ENCODE measurements at regions not wholly inside any gene's neighbourhood (a gene's known extent, or its start where the extent isn't known, plus 50 kb on each side); places are given as distances from the start of the nearest gene placed in this dataset.

DNA sequence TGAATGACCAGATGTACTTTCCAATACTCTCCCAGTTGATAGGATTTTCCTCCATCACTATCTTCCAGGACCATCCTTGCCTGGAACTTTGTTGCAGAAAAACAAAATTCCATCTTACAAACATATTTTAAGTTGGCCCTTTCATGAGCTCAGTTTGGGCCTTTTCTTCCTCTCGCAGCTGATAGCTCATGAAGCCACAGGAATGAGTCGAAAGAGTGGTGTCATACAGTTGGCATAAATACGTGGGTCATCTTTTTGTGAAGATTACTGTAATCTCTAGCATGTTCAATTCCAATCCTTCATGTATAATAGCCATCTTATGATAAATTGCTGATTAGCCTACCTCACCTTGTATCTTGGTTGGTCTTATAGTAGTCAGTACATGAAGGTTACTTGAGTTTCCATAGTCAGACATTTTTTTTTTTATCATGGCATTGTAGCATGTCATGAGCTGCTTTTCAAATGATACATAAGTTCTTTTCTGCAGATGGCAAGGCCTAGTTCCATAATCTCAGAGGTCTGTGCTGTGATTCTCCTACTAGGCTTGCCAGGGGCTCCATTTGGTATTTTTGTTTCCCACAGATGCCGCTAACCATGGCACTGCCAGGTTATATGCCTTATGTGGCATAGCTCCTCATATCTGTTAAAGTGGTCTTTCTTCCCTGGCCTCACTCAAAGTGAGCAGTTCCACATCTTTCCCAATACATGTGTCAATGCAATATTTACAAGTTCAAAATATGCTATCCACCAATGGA is 380.6 kb upstream of the DCN start:
- no peak for DNase-seq

DNA sequence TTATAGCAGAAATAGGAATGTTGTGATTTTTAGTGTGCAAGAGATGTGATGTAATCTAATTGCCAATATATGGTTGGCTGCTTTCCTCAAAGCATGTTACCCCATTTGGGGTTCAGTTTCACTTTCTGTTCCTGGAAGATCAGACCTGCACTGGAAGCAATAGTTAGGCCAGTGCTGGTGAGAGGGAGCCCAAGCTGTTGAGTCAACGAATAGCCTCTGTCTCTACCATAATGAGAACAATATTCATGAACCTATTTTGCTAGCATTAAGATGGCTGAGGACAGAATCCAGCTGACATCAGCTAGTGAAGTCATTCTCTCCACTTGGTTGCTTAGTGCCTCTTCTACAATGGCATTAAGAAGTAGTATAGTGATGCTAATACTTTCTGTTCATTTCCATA is 379.9 kb upstream of the DCN start:
- no peak for DNase-seq

DNA sequence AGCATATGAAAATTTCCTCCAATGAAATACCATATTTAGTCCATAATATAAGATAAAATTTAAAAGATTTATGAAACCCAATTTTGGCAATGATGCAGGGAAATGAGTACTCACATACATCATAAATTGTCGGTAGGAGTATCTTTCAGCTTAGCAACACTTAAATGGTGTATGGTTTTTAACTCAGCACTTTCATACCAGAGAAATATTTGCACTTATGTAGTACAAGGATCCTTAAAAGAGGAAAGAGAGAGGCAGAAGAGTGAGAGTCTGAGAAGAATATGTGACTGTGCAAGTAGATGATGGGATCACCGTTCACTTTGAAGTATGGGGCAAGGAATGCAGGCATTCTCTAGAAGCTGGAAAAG is 379.3 kb upstream of the DCN start:
- DNase-seq, result no peak

DNA sequence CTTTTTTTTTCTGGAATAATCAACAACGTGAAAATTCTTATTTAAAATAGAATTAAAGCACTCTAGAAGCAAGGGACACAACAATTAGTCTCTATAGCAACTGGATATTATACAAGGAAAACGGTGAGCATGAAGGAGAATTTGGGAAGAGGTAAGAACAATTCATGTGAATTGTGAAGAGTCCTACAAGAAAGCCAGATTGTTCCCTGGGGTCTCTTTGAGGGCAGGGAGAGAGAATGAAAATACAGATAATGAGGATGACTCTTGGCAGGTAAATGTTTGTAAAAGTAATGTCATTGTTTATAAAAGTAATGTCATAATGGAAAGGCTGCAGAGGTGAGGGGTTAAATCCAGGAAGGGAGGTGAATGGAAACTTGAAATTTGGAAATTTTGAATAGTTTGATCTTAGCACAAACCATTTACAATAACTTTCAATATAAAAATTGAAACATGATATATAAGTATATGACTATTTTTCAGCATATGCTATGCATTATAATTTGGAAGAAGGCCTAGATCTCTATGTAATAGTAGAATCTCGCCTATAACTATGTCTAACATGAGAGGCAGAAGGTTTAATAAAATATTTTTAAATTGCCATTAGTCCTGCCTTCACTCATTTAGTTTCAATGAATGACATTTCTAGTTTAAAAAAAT is 378.8 kb upstream of the DCN start:
- no peak for DNase-seq

DNA sequence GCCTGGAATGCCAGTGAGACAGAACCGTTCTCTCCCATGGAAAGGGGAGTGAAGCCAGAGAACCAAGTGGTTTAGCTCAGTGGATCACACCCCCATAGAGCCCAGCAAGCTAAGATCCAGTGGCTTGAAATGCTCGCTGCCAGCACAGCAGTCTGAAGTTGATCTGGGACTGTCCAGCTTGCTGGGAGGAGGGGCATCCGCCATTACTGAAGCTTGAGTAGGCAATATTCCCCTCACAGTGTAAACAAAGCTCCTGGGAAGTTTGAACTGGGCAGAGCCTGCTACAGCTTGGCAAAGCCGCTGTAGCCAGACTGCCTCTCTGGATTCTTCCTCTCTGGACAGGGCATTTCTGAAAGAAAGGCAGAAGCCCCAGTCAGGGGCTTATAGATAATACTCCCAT is 374.3 kb upstream of the DCN start:
- no peak for DNase-seq

DNA sequence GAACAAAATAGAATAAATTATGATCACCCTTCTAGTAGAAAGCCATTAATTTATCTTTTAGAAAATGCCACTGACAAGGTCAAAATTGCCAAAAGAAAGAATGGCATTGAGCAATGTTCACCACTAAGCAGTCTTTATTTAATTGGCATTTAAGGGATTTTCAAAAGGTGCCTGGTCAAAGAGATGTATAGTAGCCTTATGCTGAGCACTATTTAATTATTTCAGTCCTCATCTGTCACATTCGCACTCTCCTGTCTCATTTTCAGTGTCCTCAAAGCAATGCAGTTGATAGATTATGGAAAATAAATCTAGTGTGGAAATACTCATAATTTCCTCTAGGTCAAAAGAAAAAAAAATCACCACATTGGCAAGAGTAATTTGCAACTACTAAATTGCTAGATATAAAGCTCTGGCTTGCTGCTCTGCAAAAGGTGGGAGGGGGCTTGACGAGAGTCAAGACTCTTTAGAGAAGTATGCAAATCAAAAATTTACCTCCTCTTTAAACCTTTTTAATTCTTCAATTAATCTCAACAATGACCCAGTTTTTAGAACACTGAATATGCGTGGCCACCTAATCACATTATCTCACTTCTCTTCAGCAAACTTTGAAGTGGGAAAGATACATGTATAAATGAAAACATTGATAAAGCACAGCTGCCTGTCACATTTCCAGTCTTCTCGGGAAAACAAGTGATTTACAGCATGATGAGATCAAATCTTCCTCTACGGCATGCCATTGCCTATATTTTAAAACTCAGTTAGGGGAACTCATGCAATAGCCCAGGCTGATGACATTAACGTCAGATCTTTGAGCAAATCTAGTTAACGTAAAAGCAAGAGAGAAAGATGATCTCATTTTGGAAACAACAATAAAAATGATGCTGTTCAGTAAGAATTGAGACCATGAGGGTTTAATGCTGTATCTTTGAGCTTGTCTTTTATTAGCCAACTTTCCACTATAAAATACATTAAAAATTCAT is 373.1 kb upstream of the DCN start:
- DNase-seq, result no peak

DNA sequence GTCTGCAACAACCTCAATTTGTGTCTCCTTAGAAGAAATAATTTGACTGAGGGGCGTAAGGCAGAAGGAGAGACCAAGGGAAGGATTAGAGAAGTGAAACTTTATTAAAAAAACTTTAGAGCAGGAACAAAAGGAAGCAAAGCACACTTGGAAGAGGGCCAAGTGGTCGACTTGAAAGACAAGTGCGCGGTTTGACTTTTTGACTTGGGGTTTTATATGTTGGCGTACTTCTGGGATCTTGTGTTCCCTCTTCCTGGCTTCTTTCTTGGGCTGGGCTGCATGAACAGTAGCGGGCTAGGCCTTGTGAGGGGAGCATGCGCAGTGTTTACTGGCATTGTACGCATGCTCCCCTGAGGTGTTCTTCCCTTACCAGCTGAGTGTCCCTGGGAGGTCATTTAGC is 369.3 kb upstream of the DCN start:
- DNase-seq, result no peak

DNA sequence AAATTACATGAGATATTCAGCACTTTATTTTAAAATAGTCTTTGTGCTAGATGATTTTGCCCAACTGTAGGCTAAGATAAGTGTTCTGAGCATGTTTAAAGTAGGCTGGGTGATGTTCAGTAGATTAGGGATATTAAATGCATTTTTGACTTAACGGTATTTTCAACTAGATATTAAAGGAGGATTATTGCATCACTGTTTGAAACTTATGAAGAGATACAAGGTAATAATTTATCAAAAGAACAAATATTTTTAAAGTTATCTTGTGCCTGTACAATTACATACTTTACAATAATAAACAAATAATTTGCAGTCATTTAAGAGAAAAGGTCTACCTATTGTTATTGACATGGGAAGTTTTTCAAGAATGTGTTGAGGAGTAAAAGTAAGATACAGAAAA is 368.6 kb upstream of the DCN start:
- DNase-seq, result no peak

DNA sequence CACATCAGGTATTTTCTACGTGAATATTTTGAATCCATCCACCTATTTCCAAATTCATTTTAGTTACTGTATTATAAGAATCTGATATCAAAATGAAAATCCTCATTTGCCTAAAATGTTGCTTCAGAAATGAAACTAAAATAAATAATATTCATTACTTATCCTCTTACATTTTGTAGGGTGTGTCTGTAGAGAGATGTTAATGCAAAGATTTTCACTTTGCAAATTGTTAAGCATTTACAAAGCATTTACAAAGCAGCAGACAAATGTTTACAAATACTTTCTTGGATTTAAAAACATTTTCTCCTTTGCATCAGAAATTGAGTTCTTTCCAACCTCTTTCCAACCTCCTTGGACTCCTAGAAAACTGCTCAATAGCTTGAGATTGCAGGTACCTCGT is 360.0 kb upstream of the DCN start:
- no peak for DNase-seq

DNA sequence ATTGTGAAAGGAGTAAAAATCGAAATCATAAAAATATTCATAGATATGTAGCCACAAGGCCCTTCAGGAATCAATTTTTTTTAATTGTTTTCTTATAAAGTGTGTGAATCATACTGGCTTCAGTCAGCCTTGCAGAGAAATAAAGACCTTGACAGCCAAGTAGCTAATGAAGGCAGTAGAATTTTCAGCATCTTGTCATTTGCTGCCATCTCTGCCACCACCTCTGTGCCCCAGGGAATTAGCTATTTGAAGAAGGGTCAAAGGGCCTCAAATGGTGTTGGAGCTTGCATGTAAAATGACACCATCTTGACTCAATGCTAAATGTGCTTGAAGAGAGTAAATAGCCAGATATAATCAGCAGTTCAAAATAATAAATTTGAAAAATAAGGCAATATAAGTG is 359.4 kb upstream of the DCN start:
- DNase-seq, result no peak

DNA sequence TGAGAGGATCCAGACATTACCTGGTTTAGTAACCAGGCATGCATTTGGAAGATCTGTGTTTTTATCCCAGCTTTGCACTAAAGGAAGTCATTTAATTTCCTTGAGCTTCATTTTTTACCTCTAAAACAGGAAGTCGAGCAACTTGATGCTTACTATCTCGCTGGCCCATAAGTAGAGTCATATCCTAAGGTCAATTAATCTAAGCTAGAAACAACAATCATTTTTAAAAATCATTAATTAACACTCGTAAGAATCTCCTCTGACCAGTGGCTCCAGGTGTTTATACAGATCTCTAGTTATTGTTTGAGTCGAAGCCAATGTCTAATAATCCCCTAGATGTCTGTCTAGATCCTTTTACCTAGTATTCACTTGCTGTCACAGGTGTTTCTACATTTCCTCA is 355.8 kb upstream of the DCN start:
- DNase-seq, result no peak

DNA sequence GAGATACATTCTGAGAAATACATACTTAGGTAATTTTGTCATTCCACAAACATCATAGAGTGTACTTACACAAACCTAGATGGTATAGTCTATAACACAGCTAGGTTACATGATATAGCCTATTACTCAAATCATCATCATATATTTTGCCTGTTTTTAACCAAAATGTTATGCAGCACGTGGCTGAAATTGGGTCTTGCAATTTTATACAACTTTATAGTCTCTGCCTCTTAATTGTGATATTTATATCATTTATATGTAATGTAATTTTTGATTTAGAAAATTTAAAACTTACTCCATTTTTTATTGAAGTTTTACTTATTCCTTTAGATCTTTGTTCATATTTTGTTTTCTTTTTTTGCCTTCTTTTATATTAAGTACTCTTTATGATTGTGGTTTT is 350.7 kb upstream of the DCN start:
- DNase-seq, result no peak

DNA sequence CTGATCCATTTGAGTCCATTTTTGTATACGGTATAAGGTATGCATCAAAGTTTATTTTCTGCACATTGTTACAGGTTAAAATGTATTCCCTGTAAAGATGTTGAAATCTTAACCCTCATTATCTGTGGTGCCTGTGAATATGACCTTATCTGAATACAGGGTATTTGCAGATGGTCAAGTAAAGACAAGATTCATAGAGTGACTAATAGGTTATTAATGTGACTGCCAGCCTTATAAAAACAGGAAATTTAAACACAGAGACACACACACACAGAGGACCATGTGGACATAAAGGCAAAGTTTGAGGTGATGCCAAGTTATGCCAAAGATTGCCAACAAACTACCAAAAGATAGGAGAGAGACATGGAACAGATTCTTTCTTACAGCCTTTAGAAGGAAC is 347.2 kb upstream of the DCN start:
- DNase-seq, result no peak

DNA sequence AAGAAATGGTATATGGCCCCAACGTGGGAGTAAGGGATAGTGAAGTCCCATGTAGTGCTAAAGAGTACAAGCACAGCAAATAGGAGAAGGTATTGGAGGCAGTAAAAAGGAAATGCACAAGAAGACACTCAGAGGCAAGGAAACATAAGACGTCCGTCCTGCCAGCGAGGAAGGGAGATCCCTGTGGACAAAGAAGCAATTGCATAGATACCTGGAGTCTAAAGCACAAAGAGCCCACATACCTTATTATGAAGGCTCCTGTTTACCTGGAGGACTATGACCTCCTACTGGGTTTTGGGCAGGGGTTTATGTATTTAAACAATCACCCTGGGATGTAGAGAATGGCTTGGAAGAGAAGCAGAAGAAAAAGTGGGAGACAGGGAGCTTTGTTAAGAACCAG is 341.2 kb upstream of the DCN start:
- DNase-seq, result no peak

DNA sequence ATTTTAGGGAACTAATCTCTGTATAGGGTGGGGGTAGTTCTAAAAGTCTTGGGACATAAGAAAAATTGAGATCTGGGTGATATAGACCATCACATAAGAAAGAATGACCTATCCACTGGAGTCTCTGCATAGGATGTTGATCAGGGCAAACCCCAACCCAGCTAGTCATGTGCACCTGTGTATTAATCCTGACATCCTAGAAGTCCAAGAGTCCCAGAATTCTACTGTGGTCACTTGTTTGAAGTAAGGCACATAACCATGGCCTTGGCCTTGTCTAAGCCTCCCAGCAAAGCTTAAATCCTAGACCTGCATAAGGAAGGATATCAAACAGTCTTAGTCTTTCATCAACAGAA is 334.1 kb upstream of the DCN start:
- DNase-seq, result no peak

DNA sequence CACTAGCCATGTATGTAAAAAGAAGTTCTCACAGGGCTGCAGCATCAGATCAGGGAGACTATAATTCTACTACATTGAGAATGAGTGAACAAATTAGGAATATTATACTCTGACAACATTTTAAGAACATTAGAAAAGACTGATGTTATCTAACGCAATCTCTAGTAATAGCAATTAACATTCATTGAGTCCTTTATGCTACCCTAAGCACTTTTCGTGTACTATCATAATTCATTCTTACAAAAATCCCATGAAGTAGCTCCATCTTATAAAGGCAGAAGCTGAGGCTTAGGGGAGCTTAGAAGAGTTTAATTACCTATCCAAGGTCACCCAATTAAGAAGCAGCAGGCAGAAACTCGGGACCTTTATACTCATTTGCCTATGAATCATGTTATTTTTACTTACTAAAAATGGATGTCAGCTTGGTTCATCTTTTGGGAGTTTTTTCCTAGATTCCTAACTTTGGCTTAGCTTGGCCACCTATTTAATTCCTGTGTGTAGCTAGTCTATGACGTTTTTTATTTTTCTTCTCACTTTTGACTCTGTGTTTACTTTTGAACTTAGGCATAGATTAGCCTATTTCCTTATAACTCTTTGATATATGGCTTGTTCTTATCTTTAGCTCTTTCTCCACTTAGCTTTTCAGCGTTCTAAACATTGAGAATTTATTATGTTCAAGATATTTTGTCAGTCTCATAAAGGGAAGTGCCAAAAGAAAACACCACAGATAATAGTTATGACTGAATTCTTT is 333.5 kb upstream of the DCN start:
- no peak for DNase-seq

DNA sequence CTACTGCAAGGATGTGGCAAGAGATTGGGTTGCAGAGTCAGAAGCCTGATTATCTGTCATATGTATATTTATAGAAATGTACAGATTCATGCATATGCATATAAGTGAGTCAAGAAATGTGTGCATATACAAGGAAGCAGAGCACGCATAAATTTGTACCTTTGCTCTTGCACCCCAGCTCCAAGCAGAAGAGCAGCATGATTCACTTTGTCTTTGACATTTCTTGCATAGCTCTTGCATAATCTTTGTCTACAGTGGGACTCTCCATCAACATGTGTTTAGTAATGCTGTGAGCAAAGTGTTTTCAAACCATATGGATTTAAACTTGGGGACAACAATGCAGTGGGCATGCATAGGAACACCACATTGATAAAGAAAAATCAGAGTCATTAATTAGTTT is 330.7 kb upstream of the DCN start:
- no peak for DNase-seq

DNA sequence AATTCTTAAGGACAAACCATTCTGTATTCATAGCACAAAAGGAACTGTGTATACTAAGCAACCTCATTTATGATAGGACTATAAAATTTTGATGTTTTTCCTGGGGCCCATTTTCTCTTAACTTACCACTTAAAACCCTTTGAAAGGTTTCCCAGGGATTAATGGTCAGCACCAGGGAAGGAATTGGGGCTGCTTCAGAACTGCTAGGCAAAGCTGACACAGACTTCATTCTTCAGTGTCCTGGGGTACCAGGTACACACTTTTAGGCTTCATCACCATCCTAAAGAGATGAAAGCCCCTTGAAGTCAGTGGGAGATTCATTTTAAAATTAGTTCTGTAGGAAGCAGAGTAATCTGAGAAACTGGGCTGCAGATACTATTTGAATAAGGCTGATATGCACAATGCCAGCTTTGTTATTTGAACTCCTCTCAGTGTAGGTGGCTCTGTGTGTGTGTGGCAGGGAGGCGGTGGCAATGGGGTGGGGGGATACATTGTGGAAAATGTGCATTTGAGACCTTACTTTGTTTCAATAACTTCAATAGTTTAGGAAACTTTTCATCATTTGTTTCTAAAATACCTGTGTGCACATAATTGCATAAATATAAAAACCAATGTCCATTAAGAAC is 329.3 kb upstream of the DCN start:
- DNase-seq, result no peak

DNA sequence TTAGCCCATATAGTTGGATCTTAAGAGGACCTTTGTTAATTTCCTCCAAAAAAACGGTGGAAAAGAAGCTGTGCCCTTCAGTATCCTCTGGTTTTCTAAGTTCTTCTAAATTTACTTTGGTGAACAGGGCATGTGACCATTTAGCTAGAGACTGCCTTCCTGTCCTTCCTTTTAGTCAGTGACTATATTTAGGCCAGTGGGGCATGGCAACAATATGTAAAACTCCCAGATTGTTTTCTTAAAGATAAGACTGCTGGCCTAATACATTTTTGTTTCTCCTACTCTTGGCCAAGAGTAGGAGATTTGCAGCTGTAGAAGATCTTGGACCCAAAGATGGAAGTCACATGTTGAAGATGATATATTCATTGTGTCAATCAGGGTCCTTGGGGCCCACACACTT is 325.1 kb upstream of the DCN start:
- no peak for DNase-seq

DNA sequence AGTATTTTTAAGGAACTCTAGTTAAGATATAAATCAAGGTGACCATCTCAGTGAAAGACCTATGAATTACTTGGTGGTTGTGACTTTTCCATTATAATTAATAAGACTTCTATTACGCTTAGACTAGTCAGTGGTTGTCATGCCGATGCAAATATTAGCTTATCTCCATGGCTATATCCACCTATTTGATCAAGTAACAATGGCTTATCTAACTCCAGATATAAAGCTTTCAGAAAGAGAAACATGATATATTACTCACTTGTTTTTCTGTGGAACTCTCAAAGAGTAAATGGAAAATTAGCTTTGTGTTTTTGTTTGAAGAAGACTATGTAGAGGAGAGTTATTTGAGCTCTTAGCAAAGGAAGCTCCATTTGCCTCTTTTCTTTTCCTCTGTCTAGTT is 323.8 kb upstream of the DCN start:
- no peak for DNase-seq

DNA sequence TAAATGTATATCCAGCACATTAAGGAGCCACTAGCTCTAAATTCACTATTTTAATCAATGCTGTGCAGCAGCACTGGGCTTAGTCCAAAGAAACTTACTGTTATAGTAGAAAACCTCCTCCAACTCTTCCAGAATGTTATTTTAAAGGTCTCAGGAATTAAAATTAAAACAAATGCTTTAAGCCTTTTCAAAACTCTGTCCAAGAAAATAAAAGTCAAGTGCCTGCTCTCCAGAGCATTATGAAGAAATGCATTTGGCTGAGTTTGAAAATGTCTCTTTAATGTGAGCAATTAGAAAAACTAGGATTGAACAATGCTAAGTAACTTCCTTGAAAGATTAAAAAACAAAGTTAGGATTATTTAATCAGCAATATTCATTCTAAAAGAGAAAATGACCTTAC is 322.4 kb upstream of the DCN start:
- DNase-seq, result no peak

DNA sequence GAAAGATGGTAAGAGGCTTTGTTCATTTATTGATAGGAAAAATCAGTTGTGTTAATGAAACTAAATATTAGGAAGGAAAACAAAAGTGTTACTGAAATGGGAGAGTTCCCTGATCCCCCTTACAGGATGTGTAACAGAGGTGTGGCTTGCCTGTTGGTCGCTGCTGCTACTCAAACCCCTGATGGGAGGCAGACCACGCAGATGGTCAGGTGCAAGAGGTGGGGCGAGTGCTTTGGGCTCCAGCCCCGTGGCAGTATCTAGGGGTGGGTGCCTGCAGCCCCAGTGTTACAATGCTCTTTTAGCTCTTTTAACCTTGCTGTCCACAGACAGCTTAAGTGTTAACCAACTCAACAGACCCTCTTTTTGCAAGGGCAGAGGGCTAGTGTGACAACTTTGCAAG is 319.6 kb upstream of the DCN start:
- no peak for DNase-seq

DNA sequence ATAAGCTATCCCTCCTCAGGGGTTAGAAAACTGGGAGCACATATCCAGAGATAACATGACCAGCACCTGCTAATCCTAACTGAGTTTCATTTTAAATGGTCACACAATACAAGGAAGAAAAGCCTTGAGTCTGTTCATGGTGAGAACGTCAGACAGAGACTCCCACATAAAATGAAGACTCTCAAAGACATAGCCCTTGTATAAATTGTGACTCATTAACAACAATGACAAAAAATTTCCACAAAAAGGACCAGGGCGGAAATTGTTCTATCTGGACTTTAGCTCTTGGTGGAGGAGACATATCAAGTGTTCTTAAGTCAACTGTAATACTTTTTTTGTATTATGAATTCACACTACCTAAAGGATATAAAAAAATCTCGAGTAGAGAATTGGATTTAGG is 313.7 kb upstream of the DCN start:
- no peak for DNase-seq

Data from stimulated activated CD4-positive, alpha-beta T cell treated with anti-CD3 and anti-CD28 coated beads, Interleukin-12 subunit alpha, Interleukin-12 subunit beta, amount 100 ng/mL, for 4 hours (primary cell).